ENCODE measurements at regions not wholly inside any gene's neighbourhood (a gene's known extent, or its start where the extent isn't known, plus 50 kb on each side); places are given as distances from the start of the nearest gene placed in this dataset.

DNA sequence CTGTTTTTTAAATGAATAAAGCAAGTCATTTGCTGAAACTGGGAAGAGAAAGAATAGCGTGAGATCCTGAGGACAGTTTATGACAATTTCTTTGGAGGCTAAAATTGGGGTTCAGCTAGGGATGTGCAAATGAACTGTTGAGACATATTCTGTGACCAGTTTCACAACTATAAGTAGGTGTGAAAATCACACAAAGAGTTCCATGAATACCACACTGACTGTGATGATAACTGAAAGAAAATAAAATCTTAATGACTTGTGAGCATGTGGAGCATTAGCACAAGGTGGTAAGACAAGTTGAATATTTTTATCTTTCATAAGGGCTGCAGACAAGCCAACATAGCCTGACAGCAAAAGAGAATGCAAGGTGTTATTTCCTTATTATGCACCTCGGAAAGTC is 61.1 kb upstream of the PDGFD start:
- TF ChIP-seq POLR2AphosphoS5 (IDR thresholded peaks at IDR 0.05; ENCODE audit: low read depth, low read length) (no peak), SPI1 (IDR thresholded peaks at IDR 0.05; ENCODE audit: low read depth, low read length) (no peak), POLR2A (IDR thresholded peaks at IDR 0.05; ENCODE audit: low read depth, low read length) (no peak), POU2F2 (IDR thresholded peaks at IDR 0.05; ENCODE audit: low read depth, low read length) (no peak), TAF1 (IDR thresholded peaks at IDR 0.05; ENCODE audit: low read depth, low read length) (no peak), PAX5 (IDR thresholded peaks at IDR 0.05; ENCODE audit: insufficient read depth, low read length, severe bottlenecking) (no peak)

Data from GM12891 (cell line).